B cell (primary cell): ENCODE measurements at regions not wholly inside any gene's neighbourhood (a gene's known extent, or its start where the extent isn't known, plus 50 kb on each side); places are given as distances from the start of the nearest gene placed in this dataset.

Source experiments
- EZH2 ChIP-seq: IDR thresholded peaks from 2 replicates; pipeline ENCODE4 v1.6.1; 2012; ENCODE audit warnings: borderline replicate concordance, low read depth, mild to moderate bottlenecking, moderate library complexity, low read length; ENCODE audit not compliant: insufficient read depth, poor library complexity, severe bottlenecking
- TF ChIP-seq, protein P1 (sequence below): fragments of 200-600 bp; IDR thresholded peaks from one replicate; pipeline ENCODE4 v1.8.0; 2022; ENCODE audit warnings: antibody characterized with exemption, mild to moderate bottlenecking

GRCh38 chr6:165059032-165059431, 250.4 kb downstream of the C6orf118 start:
- TF ChIP-seq, protein P1, sequence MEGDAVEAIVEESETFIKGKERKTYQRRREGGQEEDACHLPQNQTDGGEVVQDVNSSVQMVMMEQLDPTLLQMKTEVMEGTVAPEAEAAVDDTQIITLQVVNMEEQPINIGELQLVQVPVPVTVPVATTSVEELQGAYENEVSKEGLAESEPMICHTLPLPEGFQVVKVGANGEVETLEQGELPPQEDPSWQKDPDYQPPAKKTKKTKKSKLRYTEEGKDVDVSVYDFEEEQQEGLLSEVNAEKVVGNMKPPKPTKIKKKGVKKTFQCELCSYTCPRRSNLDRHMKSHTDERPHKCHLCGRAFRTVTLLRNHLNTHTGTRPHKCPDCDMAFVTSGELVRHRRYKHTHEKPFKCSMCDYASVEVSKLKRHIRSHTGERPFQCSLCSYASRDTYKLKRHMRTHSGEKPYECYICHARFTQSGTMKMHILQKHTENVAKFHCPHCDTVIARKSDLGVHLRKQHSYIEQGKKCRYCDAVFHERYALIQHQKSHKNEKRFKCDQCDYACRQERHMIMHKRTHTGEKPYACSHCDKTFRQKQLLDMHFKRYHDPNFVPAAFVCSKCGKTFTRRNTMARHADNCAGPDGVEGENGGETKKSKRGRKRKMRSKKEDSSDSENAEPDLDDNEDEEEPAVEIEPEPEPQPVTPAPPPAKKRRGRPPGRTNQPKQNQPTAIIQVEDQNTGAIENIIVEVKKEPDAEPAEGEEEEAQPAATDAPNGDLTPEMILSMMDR: no peak
- TF ChIP-seq EZH2: no peak
